H1 (cell line): ENCODE measurements at regions not wholly inside any gene's neighbourhood (a gene's known extent, or its start where the extent isn't known, plus 50 kb on each side); places are given as distances from the start of the nearest gene placed in this dataset.

ENCODE experiments used
- BACH1 ChIP-seq: IDR thresholded peaks from 2 replicates; pipeline ENCODE4 v1.6.1; 2012; ENCODE audit warnings: low read length, improper control_type of control experiment
- BCL11A ChIP-seq, 2 experiments: IDR thresholded peaks; one replicate each; pipeline ENCODE4 v1.6.1; 2011; ENCODE audit warnings: low read depth in 2 of 2, low read length in 2 of 2, mild to moderate bottlenecking in 2 of 2
- EZH2 ChIP-seq: fragments of 200-600 bp; sonication (generic); IDR thresholded peaks from 2 replicates; pipeline ENCODE4 v1.7.1; 2012; ENCODE audit warnings: low read depth, mild to moderate bottlenecking, moderate library complexity, low read length, inconsistent platforms; ENCODE audit not compliant: severe bottlenecking
- GTF2F1 ChIP-seq: IDR thresholded peaks from 2 replicates; pipeline ENCODE4 v1.6.1; 2012; ENCODE audit warnings: low read depth, low read length, improper control_type of control experiment, borderline replicate concordance
- KDM1A ChIP-seq: fragments of 200-600, 300-600 bp; sonication (generic); IDR thresholded peaks from 2 replicates; pipeline ENCODE4 v1.7.1; 2016; ENCODE audit warnings: mild to moderate bottlenecking, low read length, borderline replicate concordance
- TF ChIP-seq, protein P1 (sequence below): fragments of 300-600 bp; sonication (generic); IDR thresholded peaks from 2 replicates; pipeline ENCODE4 v1.7.1; 2012; ENCODE audit warnings: low read length, moderate library complexity, mild to moderate bottlenecking, inconsistent platforms; ENCODE audit not compliant: insufficient replicate concordance
- TF ChIP-seq, protein P2 (sequence below): IDR thresholded peaks from 2 replicates; pipeline ENCODE4 v1.6.1; 2012; ENCODE audit warnings: low read length, inconsistent platforms
- TF ChIP-seq, protein P3 (sequence below): IDR thresholded peaks from 2 replicates; pipeline ENCODE4 v1.6.1; 2012; ENCODE audit warnings: inconsistent platforms
- TF ChIP-seq, protein P4 (sequence below): IDR thresholded peaks from 2 replicates; pipeline ENCODE4 v1.6.1; 2011; ENCODE audit warnings: low read length, improper control_type of control experiment

DNA sequence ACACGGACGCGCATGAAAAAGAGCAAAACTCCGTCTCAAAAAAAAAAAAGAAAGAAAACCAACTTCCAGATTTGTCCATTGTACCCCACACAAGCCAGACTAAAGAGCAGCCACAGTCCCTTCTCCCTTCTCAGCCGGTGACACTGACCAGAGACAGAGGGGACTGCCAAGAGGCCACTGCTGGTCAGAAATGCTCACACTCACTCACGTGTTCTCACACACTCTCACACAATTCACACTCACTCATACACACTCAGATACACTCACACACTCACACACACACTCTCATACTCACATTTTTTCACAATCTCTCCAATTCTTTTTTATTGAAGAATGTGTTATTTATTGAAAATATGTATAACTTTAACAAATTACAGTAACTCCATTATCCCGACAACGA lies 90.8 kb upstream of the RAB4A start (continued):
- TF ChIP-seq, protein P1, sequence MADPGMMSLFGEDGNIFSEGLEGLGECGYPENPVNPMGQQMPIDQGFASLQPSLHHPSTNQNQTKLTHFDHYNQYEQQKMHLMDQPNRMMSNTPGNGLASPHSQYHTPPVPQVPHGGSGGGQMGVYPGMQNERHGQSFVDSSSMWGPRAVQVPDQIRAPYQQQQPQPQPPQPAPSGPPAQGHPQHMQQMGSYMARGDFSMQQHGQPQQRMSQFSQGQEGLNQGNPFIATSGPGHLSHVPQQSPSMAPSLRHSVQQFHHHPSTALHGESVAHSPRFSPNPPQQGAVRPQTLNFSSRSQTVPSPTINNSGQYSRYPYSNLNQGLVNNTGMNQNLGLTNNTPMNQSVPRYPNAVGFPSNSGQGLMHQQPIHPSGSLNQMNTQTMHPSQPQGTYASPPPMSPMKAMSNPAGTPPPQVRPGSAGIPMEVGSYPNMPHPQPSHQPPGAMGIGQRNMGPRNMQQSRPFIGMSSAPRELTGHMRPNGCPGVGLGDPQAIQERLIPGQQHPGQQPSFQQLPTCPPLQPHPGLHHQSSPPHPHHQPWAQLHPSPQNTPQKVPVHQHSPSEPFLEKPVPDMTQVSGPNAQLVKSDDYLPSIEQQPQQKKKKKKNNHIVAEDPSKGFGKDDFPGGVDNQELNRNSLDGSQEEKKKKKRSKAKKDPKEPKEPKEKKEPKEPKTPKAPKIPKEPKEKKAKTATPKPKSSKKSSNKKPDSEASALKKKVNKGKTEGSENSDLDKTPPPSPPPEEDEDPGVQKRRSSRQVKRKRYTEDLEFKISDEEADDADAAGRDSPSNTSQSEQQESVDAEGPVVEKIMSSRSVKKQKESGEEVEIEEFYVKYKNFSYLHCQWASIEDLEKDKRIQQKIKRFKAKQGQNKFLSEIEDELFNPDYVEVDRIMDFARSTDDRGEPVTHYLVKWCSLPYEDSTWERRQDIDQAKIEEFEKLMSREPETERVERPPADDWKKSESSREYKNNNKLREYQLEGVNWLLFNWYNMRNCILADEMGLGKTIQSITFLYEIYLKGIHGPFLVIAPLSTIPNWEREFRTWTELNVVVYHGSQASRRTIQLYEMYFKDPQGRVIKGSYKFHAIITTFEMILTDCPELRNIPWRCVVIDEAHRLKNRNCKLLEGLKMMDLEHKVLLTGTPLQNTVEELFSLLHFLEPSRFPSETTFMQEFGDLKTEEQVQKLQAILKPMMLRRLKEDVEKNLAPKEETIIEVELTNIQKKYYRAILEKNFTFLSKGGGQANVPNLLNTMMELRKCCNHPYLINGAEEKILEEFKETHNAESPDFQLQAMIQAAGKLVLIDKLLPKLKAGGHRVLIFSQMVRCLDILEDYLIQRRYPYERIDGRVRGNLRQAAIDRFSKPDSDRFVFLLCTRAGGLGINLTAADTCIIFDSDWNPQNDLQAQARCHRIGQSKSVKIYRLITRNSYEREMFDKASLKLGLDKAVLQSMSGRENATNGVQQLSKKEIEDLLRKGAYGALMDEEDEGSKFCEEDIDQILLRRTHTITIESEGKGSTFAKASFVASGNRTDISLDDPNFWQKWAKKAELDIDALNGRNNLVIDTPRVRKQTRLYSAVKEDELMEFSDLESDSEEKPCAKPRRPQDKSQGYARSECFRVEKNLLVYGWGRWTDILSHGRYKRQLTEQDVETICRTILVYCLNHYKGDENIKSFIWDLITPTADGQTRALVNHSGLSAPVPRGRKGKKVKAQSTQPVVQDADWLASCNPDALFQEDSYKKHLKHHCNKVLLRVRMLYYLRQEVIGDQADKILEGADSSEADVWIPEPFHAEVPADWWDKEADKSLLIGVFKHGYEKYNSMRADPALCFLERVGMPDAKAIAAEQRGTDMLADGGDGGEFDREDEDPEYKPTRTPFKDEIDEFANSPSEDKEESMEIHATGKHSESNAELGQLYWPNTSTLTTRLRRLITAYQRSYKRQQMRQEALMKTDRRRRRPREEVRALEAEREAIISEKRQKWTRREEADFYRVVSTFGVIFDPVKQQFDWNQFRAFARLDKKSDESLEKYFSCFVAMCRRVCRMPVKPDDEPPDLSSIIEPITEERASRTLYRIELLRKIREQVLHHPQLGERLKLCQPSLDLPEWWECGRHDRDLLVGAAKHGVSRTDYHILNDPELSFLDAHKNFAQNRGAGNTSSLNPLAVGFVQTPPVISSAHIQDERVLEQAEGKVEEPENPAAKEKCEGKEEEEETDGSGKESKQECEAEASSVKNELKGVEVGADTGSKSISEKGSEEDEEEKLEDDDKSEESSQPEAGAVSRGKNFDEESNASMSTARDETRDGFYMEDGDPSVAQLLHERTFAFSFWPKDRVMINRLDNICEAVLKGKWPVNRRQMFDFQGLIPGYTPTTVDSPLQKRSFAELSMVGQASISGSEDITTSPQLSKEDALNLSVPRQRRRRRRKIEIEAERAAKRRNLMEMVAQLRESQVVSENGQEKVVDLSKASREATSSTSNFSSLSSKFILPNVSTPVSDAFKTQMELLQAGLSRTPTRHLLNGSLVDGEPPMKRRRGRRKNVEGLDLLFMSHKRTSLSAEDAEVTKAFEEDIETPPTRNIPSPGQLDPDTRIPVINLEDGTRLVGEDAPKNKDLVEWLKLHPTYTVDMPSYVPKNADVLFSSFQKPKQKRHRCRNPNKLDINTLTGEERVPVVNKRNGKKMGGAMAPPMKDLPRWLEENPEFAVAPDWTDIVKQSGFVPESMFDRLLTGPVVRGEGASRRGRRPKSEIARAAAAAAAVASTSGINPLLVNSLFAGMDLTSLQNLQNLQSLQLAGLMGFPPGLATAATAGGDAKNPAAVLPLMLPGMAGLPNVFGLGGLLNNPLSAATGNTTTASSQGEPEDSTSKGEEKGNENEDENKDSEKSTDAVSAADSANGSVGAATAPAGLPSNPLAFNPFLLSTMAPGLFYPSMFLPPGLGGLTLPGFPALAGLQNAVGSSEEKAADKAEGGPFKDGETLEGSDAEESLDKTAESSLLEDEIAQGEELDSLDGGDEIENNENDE: no peak
- TF ChIP-seq EZH2: no peak
- TF ChIP-seq, protein P2, sequence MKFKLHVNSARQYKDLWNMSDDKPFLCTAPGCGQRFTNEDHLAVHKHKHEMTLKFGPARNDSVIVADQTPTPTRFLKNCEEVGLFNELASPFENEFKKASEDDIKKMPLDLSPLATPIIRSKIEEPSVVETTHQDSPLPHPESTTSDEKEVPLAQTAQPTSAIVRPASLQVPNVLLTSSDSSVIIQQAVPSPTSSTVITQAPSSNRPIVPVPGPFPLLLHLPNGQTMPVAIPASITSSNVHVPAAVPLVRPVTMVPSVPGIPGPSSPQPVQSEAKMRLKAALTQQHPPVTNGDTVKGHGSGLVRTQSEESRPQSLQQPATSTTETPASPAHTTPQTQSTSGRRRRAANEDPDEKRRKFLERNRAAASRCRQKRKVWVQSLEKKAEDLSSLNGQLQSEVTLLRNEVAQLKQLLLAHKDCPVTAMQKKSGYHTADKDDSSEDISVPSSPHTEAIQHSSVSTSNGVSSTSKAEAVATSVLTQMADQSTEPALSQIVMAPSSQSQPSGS: no peak
- TF ChIP-seq GTF2F1: no peak
- TF ChIP-seq BACH1: no peak
- no peak for TF ChIP-seq KDM1A
- TF ChIP-seq, protein P3, sequence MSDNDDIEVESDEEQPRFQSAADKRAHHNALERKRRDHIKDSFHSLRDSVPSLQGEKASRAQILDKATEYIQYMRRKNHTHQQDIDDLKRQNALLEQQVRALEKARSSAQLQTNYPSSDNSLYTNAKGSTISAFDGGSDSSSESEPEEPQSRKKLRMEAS: no peak
- TF ChIP-seq, protein P4, sequence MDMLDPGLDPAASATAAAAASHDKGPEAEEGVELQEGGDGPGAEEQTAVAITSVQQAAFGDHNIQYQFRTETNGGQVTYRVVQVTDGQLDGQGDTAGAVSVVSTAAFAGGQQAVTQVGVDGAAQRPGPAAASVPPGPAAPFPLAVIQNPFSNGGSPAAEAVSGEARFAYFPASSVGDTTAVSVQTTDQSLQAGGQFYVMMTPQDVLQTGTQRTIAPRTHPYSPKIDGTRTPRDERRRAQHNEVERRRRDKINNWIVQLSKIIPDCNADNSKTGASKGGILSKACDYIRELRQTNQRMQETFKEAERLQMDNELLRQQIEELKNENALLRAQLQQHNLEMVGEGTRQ: no peak
- TF ChIP-seq BCL11A (IDR thresholded peaks at IDR 0.05; ENCODE audit: low read depth in 2 of 2, low read length in 2 of 2): no peak
